ENCODE measurements at regions not wholly inside any gene's neighbourhood (a gene's known extent, or its start where the extent isn't known, plus 50 kb on each side); places are given as distances from the start of the nearest gene placed in this dataset.

DNA sequence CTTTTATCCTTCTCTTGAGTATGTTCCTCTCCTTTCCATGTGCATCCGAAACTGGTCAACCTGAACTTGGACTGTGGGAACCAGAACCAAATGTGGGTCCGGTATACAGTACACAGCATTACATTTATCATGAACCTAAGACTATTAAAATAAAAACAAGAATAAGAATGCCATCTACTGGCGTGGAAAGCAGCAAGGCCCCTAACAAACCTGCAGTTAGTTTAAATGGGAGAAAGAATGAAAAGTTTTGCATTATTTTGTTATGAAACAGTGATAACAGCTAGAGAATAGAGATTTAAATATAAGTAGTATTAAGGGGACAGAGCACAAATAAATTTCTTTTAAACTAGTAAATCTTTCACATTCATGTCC, 159.5 kb downstream of the RBM26 start:
- TF ChIP-seq, protein P1, sequence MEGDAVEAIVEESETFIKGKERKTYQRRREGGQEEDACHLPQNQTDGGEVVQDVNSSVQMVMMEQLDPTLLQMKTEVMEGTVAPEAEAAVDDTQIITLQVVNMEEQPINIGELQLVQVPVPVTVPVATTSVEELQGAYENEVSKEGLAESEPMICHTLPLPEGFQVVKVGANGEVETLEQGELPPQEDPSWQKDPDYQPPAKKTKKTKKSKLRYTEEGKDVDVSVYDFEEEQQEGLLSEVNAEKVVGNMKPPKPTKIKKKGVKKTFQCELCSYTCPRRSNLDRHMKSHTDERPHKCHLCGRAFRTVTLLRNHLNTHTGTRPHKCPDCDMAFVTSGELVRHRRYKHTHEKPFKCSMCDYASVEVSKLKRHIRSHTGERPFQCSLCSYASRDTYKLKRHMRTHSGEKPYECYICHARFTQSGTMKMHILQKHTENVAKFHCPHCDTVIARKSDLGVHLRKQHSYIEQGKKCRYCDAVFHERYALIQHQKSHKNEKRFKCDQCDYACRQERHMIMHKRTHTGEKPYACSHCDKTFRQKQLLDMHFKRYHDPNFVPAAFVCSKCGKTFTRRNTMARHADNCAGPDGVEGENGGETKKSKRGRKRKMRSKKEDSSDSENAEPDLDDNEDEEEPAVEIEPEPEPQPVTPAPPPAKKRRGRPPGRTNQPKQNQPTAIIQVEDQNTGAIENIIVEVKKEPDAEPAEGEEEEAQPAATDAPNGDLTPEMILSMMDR (tag by site-specific recombination; IDR thresholded peaks at IDR 0.05) = no peak
- no peak for TF ChIP-seq ZNF112 (tag by site-specific recombination; IDR thresholded peaks at IDR 0.05)
- no peak for TF ChIP-seq ZNF335 (tag by site-specific recombination; conservative IDR thresholded peaks at IDR 0.05)
- TF ChIP-seq PATZ1 (tag by site-specific recombination; IDR thresholded peaks at IDR 0.05) = no peak
- TF ChIP-seq ZNF785 (tag by site-specific recombination; IDR thresholded peaks at IDR 0.05) = no peak
- TF ChIP-seq ZNF654 (tag by site-specific recombination; IDR thresholded peaks at IDR 0.05; ENCODE audit: low read depth) = peak; percentile 25
- TF ChIP-seq ZFP69B (tag by site-specific recombination; IDR thresholded peaks at IDR 0.05) = no peak
- TF ChIP-seq ZNF2 (tag by site-specific recombination; IDR thresholded peaks at IDR 0.05) = no peak
- no peak for TF ChIP-seq BCL11A (tag by site-specific recombination; IDR thresholded peaks at IDR 0.05; ENCODE audit: low read depth)
- TF ChIP-seq ZNF114 (tag by site-specific recombination; IDR thresholded peaks at IDR 0.05) = no peak
- TF ChIP-seq KLF9 (tag by site-specific recombination; IDR thresholded peaks at IDR 0.05; ENCODE audit: low read depth) = no peak
- TF ChIP-seq GLI2 (tag by site-specific recombination; IDR thresholded peaks at IDR 0.05; ENCODE audit: borderline replicate concordance, low read depth) = no peak
- TF ChIP-seq ZNF610 (tag by site-specific recombination; IDR thresholded peaks at IDR 0.05; ENCODE audit: borderline replicate concordance) = no peak
- no peak for TF ChIP-seq ZBTB49 (tag by site-specific recombination; IDR thresholded peaks at IDR 0.05; ENCODE audit: low read depth)
